ENCODE measurements at regions not wholly inside any gene's neighbourhood (a gene's known extent, or its start where the extent isn't known, plus 50 kb on each side); places are given as distances from the start of the nearest gene placed in this dataset.

DNA sequence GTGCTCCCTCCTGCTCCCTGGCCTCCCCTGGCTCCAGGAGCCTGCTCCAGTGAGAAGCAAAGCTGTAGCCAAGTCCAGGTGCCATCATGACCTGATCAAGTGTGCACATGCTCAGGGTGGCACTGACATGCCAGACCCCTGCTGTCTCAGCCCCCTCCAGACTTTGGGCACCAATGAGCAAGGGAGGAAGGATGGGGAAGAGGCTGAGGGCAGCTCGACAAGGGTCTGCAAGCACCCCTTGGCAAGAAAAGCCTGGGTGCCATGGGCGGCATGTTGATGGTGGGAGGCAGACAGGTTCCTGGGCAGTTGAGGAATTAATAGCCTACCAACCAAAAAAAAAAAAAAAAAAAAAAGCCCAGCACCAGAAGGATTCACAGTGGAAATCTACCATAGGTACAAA lies 942.6 kb upstream of the PRMT6 start:
- TF ChIP-seq, protein P1, sequence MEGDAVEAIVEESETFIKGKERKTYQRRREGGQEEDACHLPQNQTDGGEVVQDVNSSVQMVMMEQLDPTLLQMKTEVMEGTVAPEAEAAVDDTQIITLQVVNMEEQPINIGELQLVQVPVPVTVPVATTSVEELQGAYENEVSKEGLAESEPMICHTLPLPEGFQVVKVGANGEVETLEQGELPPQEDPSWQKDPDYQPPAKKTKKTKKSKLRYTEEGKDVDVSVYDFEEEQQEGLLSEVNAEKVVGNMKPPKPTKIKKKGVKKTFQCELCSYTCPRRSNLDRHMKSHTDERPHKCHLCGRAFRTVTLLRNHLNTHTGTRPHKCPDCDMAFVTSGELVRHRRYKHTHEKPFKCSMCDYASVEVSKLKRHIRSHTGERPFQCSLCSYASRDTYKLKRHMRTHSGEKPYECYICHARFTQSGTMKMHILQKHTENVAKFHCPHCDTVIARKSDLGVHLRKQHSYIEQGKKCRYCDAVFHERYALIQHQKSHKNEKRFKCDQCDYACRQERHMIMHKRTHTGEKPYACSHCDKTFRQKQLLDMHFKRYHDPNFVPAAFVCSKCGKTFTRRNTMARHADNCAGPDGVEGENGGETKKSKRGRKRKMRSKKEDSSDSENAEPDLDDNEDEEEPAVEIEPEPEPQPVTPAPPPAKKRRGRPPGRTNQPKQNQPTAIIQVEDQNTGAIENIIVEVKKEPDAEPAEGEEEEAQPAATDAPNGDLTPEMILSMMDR (IDR thresholded peaks at IDR 0.05; ENCODE audit: borderline replicate concordance): no peak
- H3K27me3 ChIP-seq (ENCODE audit: low read depth): no peaks in the 10 kb centered on the region
- no peak overlapping the region for H3K27ac ChIP-seq (replicated peaks)
- H3K9me3 ChIP-seq (replicated peaks): peaks cover 28% of the 10 kb centered on the region
- no peak for DNase-seq
- H3K4me3 ChIP-seq: no peak overlapping the region
- no peaks in the 10 kb centered on the region for H3K36me3 ChIP-seq
- H3K4me1 ChIP-seq: no peaks in the 10 kb centered on the region
- intact Hi-C loops (cut with micrococcal nuclease): no loop called here

DNA sequence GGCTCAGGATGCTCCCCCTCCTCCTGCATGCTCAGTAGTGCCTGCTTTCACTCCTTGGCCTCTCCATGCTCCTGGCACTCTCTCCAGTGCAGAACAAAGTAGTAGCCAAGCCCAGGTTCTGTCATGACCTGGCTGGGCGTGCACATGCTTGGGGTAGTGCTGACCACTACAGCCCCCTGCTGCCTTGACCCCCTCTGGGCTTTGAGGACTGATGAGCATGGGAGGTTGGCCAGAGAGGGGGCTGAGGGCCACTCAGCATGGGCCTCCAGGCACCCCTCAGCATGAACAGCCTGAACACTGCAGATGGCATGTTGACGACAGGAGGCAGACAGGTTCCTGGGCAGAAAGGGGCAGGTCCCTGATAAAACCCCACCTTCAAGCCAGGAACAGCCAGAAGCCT lies 935.7 kb upstream of the PRMT6 start:
- no peak overlapping the region for H3K4me3 ChIP-seq
- no peak for DNase-seq
- TF ChIP-seq, protein P1 (IDR thresholded peaks at IDR 0.05; ENCODE audit: borderline replicate concordance): no peak
- H3K9me3 ChIP-seq (replicated peaks): peaks cover 58% of the 10 kb centered on the region
- no peaks in the 10 kb centered on the region for H3K27me3 ChIP-seq (ENCODE audit: low read depth)
- intact Hi-C loops (cut with micrococcal nuclease): no loop called here
- no peak overlapping the region for H3K27ac ChIP-seq (replicated peaks)
- H3K4me1 ChIP-seq: no peaks in the 10 kb centered on the region
- H3K36me3 ChIP-seq: no peaks in the 10 kb centered on the region

DNA sequence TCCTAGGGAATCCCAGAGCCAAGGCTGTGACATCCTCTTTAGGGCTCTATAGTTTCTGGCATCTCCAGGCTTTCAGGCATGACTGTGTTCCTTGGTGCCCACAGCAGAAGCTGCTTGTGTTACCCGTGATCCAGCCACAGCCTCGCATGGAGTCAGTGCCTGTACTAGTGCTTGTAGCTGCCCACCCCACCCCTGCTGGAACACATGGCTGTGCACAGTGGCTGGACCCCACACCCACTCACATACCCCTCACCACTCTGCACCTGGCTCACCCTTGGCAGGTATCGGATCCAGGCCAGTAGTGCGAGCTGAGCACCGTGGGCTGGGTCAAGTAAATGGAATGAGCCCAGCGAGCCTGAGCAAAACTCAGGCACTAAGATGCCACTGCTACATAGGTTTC lies 934.7 kb upstream of the PRMT6 start:
- Histone ChIP-seq H3K4me3 (no peak overlapping the region), H3K27me3 (ENCODE audit: low read depth) (no peaks in the 10 kb centered on the region), H3K9me3 (replicated peaks) (peaks cover 51% of the 10 kb centered on the region), H3K4me1 (no peaks in the 10 kb centered on the region), H3K27ac (replicated peaks) (no peak overlapping the region), H3K36me3 (no peaks in the 10 kb centered on the region)
- intact Hi-C loops (cut with micrococcal nuclease): no loop called here
- TF ChIP-seq, protein P1 (IDR thresholded peaks at IDR 0.05; ENCODE audit: borderline replicate concordance): no peak
- DNase-seq: no peak

DNA sequence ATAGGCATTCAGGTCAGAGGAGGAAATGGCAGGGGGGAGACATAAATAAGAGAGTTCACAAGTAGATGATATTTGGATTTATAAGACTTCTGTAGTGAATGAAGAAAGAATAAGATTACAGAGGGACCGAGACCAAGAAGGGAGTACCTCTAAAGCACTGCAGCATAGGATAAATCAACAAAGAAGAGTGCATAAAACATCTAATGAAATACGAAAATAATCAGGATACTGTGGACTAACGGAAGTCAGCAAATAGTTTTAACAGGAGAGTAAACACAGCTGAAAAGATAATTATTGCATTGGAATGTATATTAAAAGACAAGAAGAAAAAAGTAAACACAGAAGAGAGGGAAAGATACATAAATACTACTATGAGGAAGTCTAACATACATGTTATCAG lies 921.9 kb upstream of the PRMT6 start:
- TF ChIP-seq, protein P1 (IDR thresholded peaks at IDR 0.05; ENCODE audit: borderline replicate concordance): no peak
- Histone ChIP-seq H3K9me3 (replicated peaks) (no peaks in the 10 kb centered on the region), H3K4me3 (no peak overlapping the region), H3K4me1 (no peaks in the 10 kb centered on the region), H3K27me3 (ENCODE audit: low read depth) (no peaks in the 10 kb centered on the region), H3K36me3 (no peaks in the 10 kb centered on the region), H3K27ac (replicated peaks) (no peak overlapping the region)
- DNase-seq: no peak
- intact Hi-C loops (cut with micrococcal nuclease): no loop called here

DNA sequence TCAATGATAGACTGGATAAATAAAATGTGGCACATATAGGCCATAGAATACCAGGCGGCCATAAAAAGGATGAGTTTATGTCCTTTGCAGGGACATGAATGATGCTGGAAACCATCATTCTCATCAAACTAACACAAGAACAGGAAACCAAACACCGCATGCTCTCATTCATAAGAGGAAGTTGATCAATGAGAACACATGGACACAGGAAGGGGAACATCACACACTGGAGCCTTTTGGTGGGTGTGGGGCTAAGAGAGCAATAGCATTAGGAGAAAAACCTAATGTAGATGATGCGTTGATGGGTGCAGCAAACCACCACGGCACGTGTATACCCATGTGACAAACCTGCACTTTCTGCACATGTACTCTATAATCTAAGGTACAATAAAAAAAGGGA lies 883.4 kb upstream of the PRMT6 start:
- Histone ChIP-seq H3K4me3 (no peak overlapping the region), H3K9me3 (replicated peaks) (peaks cover 35% of the 10 kb centered on the region), H3K27ac (replicated peaks) (no peak overlapping the region), H3K36me3 (no peaks in the 10 kb centered on the region), H3K27me3 (ENCODE audit: low read depth) (no peaks in the 10 kb centered on the region), H3K4me1 (no peaks in the 10 kb centered on the region)
- intact Hi-C loops (cut with micrococcal nuclease): no loop called here
- TF ChIP-seq, protein P1 (IDR thresholded peaks at IDR 0.05; ENCODE audit: borderline replicate concordance): no peak
- no peak for DNase-seq

DNA sequence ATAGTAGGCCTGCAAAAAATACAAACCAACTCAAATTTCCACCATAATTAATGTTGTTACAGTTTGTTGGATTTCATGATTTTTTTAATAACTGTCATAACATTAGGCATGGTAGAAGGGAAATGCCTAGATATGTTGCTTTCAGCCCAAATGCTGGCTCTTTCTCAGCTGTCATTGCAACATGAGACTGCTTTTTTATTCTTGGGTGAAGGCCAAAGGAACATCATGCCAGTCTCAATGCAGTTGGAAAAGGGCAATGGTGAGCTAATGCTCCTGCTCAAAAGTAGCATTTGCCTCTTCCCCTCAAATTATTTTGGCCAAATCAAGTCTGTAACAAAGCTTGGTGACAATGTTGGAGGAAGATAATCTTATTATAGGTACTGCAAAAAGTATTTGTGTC lies 877.7 kb upstream of the PRMT6 start:
- Histone ChIP-seq H3K9me3 (replicated peaks) (peaks cover 31% of the 10 kb centered on the region), H3K36me3 (no peaks in the 10 kb centered on the region), H3K4me1 (no peaks in the 10 kb centered on the region), H3K27ac (replicated peaks) (no peak overlapping the region), H3K27me3 (ENCODE audit: low read depth) (no peaks in the 10 kb centered on the region), H3K4me3 (no peak overlapping the region)
- intact Hi-C loops (cut with micrococcal nuclease): no loop called here
- TF ChIP-seq, protein P1 (IDR thresholded peaks at IDR 0.05; ENCODE audit: borderline replicate concordance): no peak
- no peak for DNase-seq

Measured in left ventricle myocardium inferior (tissue), 1 donor.